Transverse colon (tissue), 4 donors: ENCODE measurements at regions not wholly inside any gene's neighbourhood (a gene's known extent, or its start where the extent isn't known, plus 50 kb on each side); places are given as distances from the start of the nearest gene placed in this dataset.

Experiments used
- EP300 ChIP-seq: sonication (generic); formaldehyde crosslinking; IDR thresholded peaks from one replicate; pipeline ENCODE4 v1.6.1; 2017; ENCODE audit warnings: antibody characterized with exemption, low read depth
- POLR2A ChIP-seq: fragments of 450-650 bp; IDR thresholded peaks from one replicate; pipeline ENCODE4 v1.6.1; 2016; ENCODE audit warnings: antibody characterized with exemption, mild to moderate bottlenecking, moderate library complexity
- POLR2AphosphoS5 ChIP-seq, 3 donors: sonication (generic); formaldehyde crosslinking; IDR thresholded peaks; one replicate each; pipeline ENCODE4 v1.6.1; 2016; ENCODE audit warnings: antibody characterized with exemption in 3 of 3
- TF ChIP-seq, protein P1 (sequence below), 5 experiments: fragments of 200-600 bp in 3 of 5; fragments of 450-650 bp in 2 of 5; sonication (generic) in 3 of 5; IDR thresholded peaks; 1 replicate in 2 of 5; 2 replicates in 3 of 5; pipeline ENCODE4 v1.5.1; 2016 to 2017; ENCODE audit warnings: antibody characterized with exemption in 5 of 5, inconsistent platforms in 3 of 5, mild to moderate bottlenecking in 2 of 5, moderate library complexity in 1 of 5

DNA sequence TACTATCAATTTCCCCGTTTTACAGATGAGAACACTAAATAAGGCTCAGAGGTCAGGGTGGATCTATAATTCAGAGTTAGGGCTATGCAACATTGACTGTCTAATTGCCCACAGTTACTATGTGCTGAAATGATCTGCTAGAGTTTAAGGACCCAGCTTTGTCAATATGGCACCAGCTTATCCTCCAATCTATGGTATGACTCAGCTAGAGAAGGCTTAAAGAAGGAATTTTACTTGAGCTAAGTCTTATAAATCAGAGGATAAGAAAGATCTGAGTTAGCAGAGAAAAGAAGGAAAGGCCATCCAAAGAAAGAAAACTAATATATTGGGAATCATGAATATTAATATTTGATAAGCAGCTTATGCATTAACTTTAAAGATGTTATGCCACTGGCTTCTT lies 78.1 kb downstream of the ASB9 start:
- TF ChIP-seq, protein P1, sequence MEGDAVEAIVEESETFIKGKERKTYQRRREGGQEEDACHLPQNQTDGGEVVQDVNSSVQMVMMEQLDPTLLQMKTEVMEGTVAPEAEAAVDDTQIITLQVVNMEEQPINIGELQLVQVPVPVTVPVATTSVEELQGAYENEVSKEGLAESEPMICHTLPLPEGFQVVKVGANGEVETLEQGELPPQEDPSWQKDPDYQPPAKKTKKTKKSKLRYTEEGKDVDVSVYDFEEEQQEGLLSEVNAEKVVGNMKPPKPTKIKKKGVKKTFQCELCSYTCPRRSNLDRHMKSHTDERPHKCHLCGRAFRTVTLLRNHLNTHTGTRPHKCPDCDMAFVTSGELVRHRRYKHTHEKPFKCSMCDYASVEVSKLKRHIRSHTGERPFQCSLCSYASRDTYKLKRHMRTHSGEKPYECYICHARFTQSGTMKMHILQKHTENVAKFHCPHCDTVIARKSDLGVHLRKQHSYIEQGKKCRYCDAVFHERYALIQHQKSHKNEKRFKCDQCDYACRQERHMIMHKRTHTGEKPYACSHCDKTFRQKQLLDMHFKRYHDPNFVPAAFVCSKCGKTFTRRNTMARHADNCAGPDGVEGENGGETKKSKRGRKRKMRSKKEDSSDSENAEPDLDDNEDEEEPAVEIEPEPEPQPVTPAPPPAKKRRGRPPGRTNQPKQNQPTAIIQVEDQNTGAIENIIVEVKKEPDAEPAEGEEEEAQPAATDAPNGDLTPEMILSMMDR (IDR thresholded peaks at IDR 0.05): no peak
- no peak for TF ChIP-seq POLR2A
- TF ChIP-seq EP300: no peak
- TF ChIP-seq POLR2AphosphoS5 (IDR thresholded peaks at IDR 0.05): no peak
